H9 (cell line): ENCODE measurements at regions not wholly inside any gene's neighbourhood (a gene's known extent, or its start where the extent isn't known, plus 50 kb on each side); places are given as distances from the start of the nearest gene placed in this dataset.

ENCODE experiments used
- DNase-seq: peaks from one replicate; pipeline ENCODE4 v3.0.0-alpha.2; 2017
- H2AFZ ChIP-seq: one replicate; pipeline ENCODE4 v1.6.1; 2013; ENCODE audit warnings: mild to moderate bottlenecking, low read length, control low read depth, moderate library complexity
- H2AK5ac ChIP-seq: 2 replicates; pipeline ENCODE4 v1.6.1; 2013; ENCODE audit warnings: low read length, control low read depth, mixed read lengths; ENCODE audit not compliant: insufficient read length
- H2BK120ac ChIP-seq: one replicate; pipeline ENCODE4 v1.6.1; 2013; ENCODE audit warnings: low read depth, mild to moderate bottlenecking, low read length, control low read depth, inconsistent platforms; ENCODE audit not compliant: poor library complexity, severe bottlenecking
- H2BK12ac ChIP-seq: 2 replicates; pipeline ENCODE4 v1.6.1; 2013; ENCODE audit warnings: low read length, control low read depth, mixed read lengths, low read depth; ENCODE audit not compliant: insufficient read length
- H2BK15ac ChIP-seq: 2 replicates; pipeline ENCODE4 v1.6.1; 2013; ENCODE audit warnings: low read depth, low read length, control low read depth
- H2BK20ac ChIP-seq: one replicate; pipeline ENCODE4 v1.6.1; 2013; ENCODE audit warnings: low read depth, mild to moderate bottlenecking, low read length, control low read depth, inconsistent platforms; ENCODE audit not compliant: poor library complexity, severe bottlenecking
- H2BK5ac ChIP-seq: 2 replicates; pipeline ENCODE4 v1.6.1; 2013; ENCODE audit warnings: low read length, control low read depth, mixed read lengths; ENCODE audit not compliant: insufficient read length
- H3K14ac ChIP-seq: 2 replicates; pipeline ENCODE4 v1.6.1; 2013; ENCODE audit warnings: low read length, control low read depth; ENCODE audit not compliant: insufficient read depth
- H3K18ac ChIP-seq: 2 replicates; pipeline ENCODE4 v1.6.1; 2013; ENCODE audit warnings: low read depth, mild to moderate bottlenecking, mixed read lengths, low read length, control low read depth; ENCODE audit not compliant: insufficient read length
- H3K23ac ChIP-seq: 2 replicates; pipeline ENCODE4 v1.6.1; 2013; ENCODE audit warnings: low read length, control low read depth, mixed read lengths, low read depth; ENCODE audit not compliant: insufficient read length
- H3K23me2 ChIP-seq: 2 replicates; pipeline ENCODE4 v1.6.1; 2013; ENCODE audit warnings: low read depth, mild to moderate bottlenecking, mixed read lengths, low read length, control low read depth; ENCODE audit not compliant: insufficient read length, poor library complexity, severe bottlenecking
- H3K27ac ChIP-seq: 2 replicates; pipeline ENCODE4 v1.5.1; 2013; ENCODE audit warnings: low read length, control low read depth, mixed read lengths, low read depth; ENCODE audit not compliant: insufficient read length
- H3K27me3 ChIP-seq: 2 replicates; pipeline ENCODE4 v1.6.1; 2013; ENCODE audit warnings: low read length, control low read depth, inconsistent platforms; ENCODE audit not compliant: insufficient read depth
- H3K4ac ChIP-seq: 2 replicates; pipeline ENCODE4 v1.6.1; 2013; ENCODE audit warnings: low read depth, mild to moderate bottlenecking, control low read depth, inconsistent platforms, low read length, moderate library complexity
- H3K4me1 ChIP-seq: 2 replicates; pipeline ENCODE4 v1.6.1; 2013; ENCODE audit warnings: low read length, control low read depth, inconsistent platforms; ENCODE audit not compliant: insufficient read depth
- H3K4me2 ChIP-seq: 2 replicates; pipeline ENCODE4 v1.6.1; 2013; ENCODE audit warnings: low read length, control low read depth, mixed read lengths; ENCODE audit not compliant: insufficient read length, insufficient read depth
- H3K56ac ChIP-seq: 2 replicates; pipeline ENCODE4 v1.6.1; 2013; ENCODE audit warnings: low read depth, mild to moderate bottlenecking, mixed read lengths, low read length, control low read depth; ENCODE audit not compliant: insufficient read length
- H3K79me1 ChIP-seq: 2 replicates; pipeline ENCODE4 v1.6.1; 2013; ENCODE audit warnings: low read depth, mild to moderate bottlenecking, moderate library complexity, low read length, control low read depth, inconsistent platforms; ENCODE audit not compliant: insufficient read depth, poor library complexity, severe bottlenecking
- H3K79me2 ChIP-seq: 2 replicates; pipeline ENCODE4 v1.6.1; 2013; ENCODE audit warnings: low read length, control low read depth, inconsistent platforms; ENCODE audit not compliant: insufficient read depth
- H3K9ac ChIP-seq: 2 replicates; pipeline ENCODE4 v1.6.1; 2013; ENCODE audit warnings: low read length, control low read depth, mixed read lengths; ENCODE audit not compliant: insufficient read length; ENCODE audit errors: extremely low read depth
- H3K9me3 ChIP-seq: one replicate; pipeline ENCODE4 v1.6.1; 2013; ENCODE audit warnings: low read depth, low read length, inconsistent platforms; ENCODE audit not compliant: control insufficient read depth
- H3T11ph ChIP-seq: one replicate; pipeline ENCODE4 v1.6.1; 2013; ENCODE audit warnings: mild to moderate bottlenecking, low read length, control low read depth, inconsistent platforms
- H4K20me1 ChIP-seq: one replicate; pipeline ENCODE4 v1.6.1; 2013; ENCODE audit not compliant: control insufficient read depth, insufficient read length, insufficient read depth
- H4K5ac ChIP-seq: 2 replicates; pipeline ENCODE4 v1.6.1; 2013; ENCODE audit warnings: low read depth, mild to moderate bottlenecking, mixed read lengths, low read length, control low read depth; ENCODE audit not compliant: insufficient read length
- H4K8ac ChIP-seq: replicated peaks from 2 replicates; pipeline ENCODE4 v1.6.1; 2013; ENCODE audit warnings: low read length, control low read depth, mixed read lengths, low read depth; ENCODE audit not compliant: insufficient read length
- H4K91ac ChIP-seq: 2 replicates; pipeline ENCODE4 v1.6.1; 2013; ENCODE audit warnings: low read depth, mild to moderate bottlenecking, moderate library complexity, mixed read lengths, low read length, control low read depth; ENCODE audit not compliant: insufficient read length
- H3K27ac Mint-ChIP-seq, 3 experiments: 2 replicates in 2 of 3; 3 replicates in 1 of 3; pipeline ENCODE4 v1.8.0; 2020 to 2021; ENCODE audit warnings: mixed read lengths in 3 of 3, mild to moderate bottlenecking in 1 of 3, moderate library complexity in 1 of 3
- H3K27me3 Mint-ChIP-seq: 2 replicates; pipeline ENCODE4 v1.8.0; 2021; ENCODE audit warnings: low read depth, mild to moderate bottlenecking, moderate library complexity, mixed read lengths
- H3K36me3 Mint-ChIP-seq, 3 experiments: 2 replicates in 2 of 3; 3 replicates in 1 of 3; pipeline ENCODE4 v1.8.0; 2020 to 2021; ENCODE audit warnings: low read depth in 3 of 3, mixed read lengths in 3 of 3; ENCODE audit not compliant: insufficient read depth in 1 of 3
- H3K4me1 Mint-ChIP-seq, 2 experiments: 2 replicates each; pipeline ENCODE4 v1.8.0; 2020; ENCODE audit warnings: mixed read lengths in 2 of 2
- H3K4me3 Mint-ChIP-seq, 2 experiments: 2 replicates in 1 of 2; 3 replicates in 1 of 2; pipeline ENCODE4 v1.8.0; 2020 to 2021; ENCODE audit warnings: mild to moderate bottlenecking in 2 of 2, mixed read lengths in 2 of 2, moderate library complexity in 1 of 2
- H3K9me3 Mint-ChIP-seq, 2 experiments: 2 replicates in 1 of 2; 3 replicates in 1 of 2; pipeline ENCODE4 v1.8.0; 2020; ENCODE audit warnings: mild to moderate bottlenecking in 2 of 2, mixed read lengths in 2 of 2, moderate library complexity in 1 of 2
- WGBS: extraction: QIAGEN DNeasy Blood & Tissue Kit; methylation state at CpG from one replicate; pipeline ENCODE4 v1.1.7; 2013; ENCODE audit warnings: missing lambda C conversion rate, low lambda C conversion rate, mixed read lengths; ENCODE audit not compliant: insufficient read length; ENCODE audit errors: extremely low coverage; 5-methylcytosine and 5-hydroxymethylcytosine counted together
- TF ChIP-seq, protein P1 (sequence below): fragments of 200-600 bp; sonication (generic); conservative IDR thresholded peaks from 3 replicates; pipeline ENCODE4 v1.8.0; 2021; ENCODE audit warnings: antibody characterized with exemption, mild to moderate bottlenecking

DNA sequence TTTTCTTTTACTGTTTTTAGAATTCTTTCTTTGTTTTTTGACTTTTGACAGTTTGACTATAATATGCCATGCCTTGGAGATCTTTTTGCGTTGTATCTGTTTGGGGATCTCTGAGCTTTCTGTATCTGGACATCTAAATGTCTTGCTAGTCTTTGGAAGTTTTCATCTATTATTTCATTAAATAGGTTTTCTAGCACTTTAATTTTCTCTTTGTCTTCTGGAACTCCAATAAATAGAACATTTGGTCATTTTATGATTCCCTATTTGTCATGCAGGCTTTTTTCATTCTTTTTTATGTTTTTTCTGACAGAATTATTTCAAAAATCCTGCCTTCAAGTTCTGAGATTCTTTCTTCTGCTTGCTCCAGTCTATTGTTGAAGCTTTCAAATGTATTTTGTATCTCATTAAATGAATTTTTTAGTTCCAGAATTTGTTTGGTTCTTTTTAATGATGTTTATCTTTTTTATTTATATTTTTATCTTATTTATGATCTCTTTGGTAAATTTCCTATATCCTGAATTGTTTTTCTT lies 201.4 kb downstream of the CHD9NB start:
- H4K20me1 ChIP-seq = no peaks in the 10 kb centered on the region
- H2AFZ ChIP-seq = no peak overlapping the region
- Mint-ChIP-seq H3K27ac (no peak overlapping the region), H3K4me1 (no peaks in the 10 kb centered on the region), H3K9me3 (peaks cover 22 to 33% of the 10 kb centered on the region in 2 experiments), H3K36me3 (peaks cover 2 to 21% (median 2%) of the 10 kb centered on the region in 3 experiments; a peak in 3 of 7 replicates), H3K4me3 (no peak overlapping the region), H3K27me3 (no peaks in the 10 kb centered on the region; the same call in 1 of the 2 replicates)
- no peak overlapping the region for H3K4ac ChIP-seq
- no peaks in the 10 kb centered on the region for H3K23me2 ChIP-seq
- no peak overlapping the region for H3K56ac ChIP-seq
- no peak overlapping the region for H4K91ac ChIP-seq
- H3K27me3 ChIP-seq = no peaks in the 10 kb centered on the region
- no peak overlapping the region for H2BK5ac ChIP-seq
- no peak overlapping the region for H2BK120ac ChIP-seq
- H4K8ac ChIP-seq = no peak overlapping the region
- no peaks in the 10 kb centered on the region for H3K9me3 ChIP-seq
- H2AK5ac ChIP-seq = no peak overlapping the region
- no peak overlapping the region for H4K5ac ChIP-seq
- no peaks in the 10 kb centered on the region for H3K79me2 ChIP-seq
- H2BK15ac ChIP-seq = no peak overlapping the region
- no peak overlapping the region for H3K18ac ChIP-seq
- H3K9ac ChIP-seq = no peak overlapping the region
- H3K79me1 ChIP-seq = no peaks in the 10 kb centered on the region
- H3K14ac ChIP-seq = no peak overlapping the region
- H2BK12ac ChIP-seq = no peak overlapping the region
- no peak overlapping the region for H3K27ac ChIP-seq
- no CpG with 5 or more reads among the region's 1 CpG for WGBS
- TF ChIP-seq, protein P1, sequence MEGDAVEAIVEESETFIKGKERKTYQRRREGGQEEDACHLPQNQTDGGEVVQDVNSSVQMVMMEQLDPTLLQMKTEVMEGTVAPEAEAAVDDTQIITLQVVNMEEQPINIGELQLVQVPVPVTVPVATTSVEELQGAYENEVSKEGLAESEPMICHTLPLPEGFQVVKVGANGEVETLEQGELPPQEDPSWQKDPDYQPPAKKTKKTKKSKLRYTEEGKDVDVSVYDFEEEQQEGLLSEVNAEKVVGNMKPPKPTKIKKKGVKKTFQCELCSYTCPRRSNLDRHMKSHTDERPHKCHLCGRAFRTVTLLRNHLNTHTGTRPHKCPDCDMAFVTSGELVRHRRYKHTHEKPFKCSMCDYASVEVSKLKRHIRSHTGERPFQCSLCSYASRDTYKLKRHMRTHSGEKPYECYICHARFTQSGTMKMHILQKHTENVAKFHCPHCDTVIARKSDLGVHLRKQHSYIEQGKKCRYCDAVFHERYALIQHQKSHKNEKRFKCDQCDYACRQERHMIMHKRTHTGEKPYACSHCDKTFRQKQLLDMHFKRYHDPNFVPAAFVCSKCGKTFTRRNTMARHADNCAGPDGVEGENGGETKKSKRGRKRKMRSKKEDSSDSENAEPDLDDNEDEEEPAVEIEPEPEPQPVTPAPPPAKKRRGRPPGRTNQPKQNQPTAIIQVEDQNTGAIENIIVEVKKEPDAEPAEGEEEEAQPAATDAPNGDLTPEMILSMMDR = no peak
- H3T11ph ChIP-seq = no peak overlapping the region
- no peaks in the 10 kb centered on the region for H3K4me1 ChIP-seq
- H3K23ac ChIP-seq = no peak overlapping the region
- no peak for DNase-seq
- no peak overlapping the region for H3K4me2 ChIP-seq
- H2BK20ac ChIP-seq = no peak overlapping the region
